NCI-H524 (cell line): ENCODE measurements at regions not wholly inside any gene's neighbourhood (a gene's known extent, or its start where the extent isn't known, plus 50 kb on each side); places are given as distances from the start of the nearest gene placed in this dataset.

ENCODE experiments used
- DNase-seq, 2 experiments: peaks; one replicate each; lab custom pipeline; 2025; lab: John Stamatoyannopoulos, UW

DNA sequence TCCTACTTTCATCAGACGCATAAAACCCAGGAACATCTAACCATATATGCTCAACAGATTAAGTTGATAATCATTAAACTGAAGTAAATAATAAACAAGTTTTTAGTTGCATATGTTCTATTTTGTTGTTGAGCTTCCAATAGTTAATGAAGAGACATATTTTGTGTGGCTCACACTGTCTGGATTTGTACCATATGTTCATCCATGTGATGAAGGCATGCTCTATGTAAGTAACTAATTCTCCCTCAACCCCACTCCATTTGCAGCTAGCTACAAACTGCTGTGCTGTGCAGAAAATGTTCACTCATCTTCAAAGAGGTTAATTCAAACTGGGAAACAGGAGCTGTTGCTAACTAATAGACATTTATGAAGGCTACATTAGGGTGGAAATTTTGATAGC is 589.7 kb upstream of the LRRC4C start:
- no peak for DNase-seq

DNA sequence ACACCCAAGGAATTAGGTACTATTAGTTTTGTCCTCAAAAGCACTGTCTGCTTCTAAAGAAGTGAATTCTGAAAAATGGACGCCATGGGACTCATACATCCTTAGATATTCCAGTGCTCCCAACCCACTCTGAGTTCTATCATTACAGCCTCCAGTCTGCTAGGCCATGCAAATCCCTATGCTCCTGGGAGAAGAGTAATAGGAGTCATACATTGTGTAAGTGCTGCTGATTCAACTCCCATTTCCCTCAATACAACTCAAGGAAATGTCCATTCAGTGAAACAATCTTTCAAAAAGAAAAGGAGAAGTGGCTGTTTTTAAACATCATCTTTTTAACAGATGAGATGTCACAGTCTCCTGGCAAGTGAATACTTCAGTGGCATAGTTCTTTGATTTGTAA is 590.2 kb upstream of the LRRC4C start:
- DNase-seq: no peak

- no peak for DNase-seq
Observed at GRCh38 chr11:42054351-42054900, 595.0 kb upstream of the LRRC4C start.

DNA sequence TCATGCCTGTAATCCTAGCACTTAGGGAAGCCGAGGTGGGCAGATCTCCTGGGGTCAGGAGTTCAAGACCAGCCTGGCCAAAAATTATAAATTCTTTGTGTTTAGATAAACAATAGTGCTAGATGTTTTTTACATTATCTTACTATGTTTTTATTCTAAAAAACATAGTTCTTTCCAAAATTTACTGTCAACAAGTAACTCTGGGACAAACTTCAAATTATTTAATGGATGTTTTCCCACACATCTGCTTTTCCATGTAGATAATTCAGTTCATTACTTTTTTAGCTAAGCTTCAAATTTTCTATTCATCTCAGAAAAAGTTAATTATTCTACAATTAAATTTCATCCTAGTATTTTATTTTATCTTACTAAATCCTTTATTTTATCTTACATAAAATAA is 596.2 kb upstream of the LRRC4C start:
- DNase-seq: no peak

DNA sequence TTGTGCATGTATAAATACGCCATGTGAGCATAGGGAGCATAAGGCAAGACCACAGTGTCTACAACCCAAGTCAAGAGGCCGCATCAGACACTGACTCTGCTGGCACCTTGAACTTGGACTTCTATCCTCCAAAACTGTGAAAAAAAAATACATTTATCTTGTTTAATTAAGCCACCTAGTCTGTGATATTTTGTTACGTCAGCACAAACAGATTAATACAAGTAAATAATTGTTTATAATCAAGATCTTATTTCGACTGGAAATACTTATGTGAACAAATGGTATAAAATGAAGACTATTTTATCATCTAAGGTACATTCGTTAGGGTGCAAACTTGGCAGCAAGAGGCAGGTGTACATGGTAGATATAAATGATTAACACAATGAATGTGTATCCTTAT is 599.3 kb upstream of the LRRC4C start:
- DNase-seq: no peak

DNA sequence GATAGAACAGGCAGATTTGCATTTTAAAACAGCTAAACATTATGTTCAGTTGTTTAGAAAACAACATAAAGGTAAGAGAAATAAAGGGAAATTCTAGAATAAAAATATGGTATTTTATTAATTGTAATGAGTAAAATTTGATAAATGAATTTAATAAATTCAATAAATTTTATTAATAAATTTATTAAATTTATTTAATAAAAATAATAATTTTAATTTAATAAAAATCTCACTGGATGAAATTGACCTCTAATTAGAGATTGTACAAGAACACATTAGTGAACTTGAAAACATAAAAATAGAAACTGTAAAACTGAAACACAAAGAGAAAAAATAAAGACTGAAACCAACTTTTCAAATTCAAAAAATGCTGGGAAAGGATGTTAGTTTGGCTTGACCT is 605.7 kb upstream of the LRRC4C start:
- DNase-seq: no peak

GRCh38 chr11:42066113-42066512 is 606.7 kb upstream of the LRRC4C start:
- no peak for DNase-seq

GRCh38 chr11:42074306-42074705 is 614.9 kb upstream of the LRRC4C start:
- DNase-seq: no peak

GRCh38 chr11:42075180-42075579 is 615.7 kb upstream of the LRRC4C start:
- DNase-seq: no peak

DNA sequence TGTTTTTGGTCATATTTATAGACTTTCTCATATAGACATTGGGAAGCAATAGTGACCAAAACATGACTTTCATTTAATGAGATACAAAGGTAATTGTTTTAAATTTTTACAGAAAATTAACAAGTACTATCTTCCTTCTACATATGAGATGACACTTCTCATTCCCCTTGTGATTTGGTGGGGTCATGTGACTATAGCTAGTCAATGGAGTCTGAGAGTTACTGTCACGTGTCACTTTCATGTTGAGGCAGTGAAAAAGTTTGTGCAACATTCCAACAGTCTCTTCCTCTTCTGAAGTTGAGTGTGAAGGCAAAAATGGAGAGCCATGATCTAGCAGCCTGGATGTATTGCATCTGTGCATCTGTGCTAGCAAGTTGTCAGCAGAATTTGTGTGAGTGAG is 618.3 kb upstream of the LRRC4C start:
- no peak for DNase-seq

DNA sequence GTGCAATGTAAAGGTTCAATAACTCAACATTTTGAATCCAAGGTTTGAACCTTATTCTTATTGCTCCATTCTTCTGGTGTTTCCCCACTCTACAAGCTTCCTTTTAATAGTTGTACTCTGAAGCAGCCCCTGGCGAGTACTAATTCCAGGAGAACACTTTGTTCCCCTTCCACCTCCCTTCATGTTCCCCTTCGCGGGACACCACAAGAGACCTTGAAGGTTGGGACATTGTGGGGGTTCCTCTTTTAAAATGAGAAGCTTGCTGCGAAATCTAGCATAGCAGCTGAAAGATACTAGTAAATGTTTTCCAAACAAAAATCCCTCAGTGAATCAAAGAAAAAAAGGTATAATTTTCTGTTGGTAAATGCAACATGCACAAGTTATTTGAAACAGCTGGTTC is 626.3 kb upstream of the LRRC4C start:
- no peak for DNase-seq

DNA sequence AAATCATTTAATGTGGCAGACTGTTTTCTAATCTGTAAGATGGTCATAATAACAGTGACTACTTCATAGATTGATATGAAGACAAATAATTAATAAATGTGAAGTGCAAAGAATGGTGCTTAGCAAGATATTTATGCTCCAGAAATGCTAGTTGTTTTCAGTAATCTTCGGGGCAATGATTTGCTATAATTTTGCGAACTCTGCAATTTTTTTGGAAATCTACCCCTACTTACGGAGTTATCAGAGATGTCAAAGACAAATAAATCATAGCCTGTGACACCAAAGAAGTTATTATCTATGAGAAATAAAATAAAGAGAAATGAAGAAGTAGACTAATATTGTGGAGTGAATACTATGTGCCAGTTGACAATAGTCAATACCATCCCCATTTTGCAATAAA is 634.1 kb upstream of the LRRC4C start:
- DNase-seq: no peak

GRCh38 chr11:42098075-42098474 is 638.6 kb upstream of the LRRC4C start:
- DNase-seq: no peak

DNA sequence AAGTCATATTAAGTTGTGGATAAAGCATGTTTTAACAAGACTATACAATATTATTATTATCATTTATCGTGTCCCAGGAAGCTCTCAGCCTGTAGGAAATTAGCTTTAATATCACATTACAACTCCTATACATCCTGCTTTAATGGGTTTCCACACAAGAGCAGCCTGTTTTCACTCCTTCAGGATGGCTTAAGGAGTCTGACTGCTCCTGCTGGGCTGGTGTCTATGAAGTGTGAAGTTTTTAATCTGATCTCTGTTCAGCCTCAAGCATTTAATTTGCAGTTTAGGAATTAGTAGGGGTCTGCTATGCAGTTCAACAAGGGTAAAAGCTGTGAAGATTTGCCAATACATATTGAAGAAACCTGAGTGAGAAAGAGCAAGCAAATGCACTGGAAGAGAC is 653.4 kb upstream of the LRRC4C start:
- DNase-seq: no peak

- DNase-seq: no peak
Observed at GRCh38 chr11:42114927-42115326, 655.5 kb upstream of the LRRC4C start.

GRCh38 chr11:42138454-42138853 is 679.0 kb upstream of the LRRC4C start:
- DNase-seq: no peak

GRCh38 chr11:42145311-42145710 is 685.9 kb upstream of the LRRC4C start:
- no peak for DNase-seq

DNA sequence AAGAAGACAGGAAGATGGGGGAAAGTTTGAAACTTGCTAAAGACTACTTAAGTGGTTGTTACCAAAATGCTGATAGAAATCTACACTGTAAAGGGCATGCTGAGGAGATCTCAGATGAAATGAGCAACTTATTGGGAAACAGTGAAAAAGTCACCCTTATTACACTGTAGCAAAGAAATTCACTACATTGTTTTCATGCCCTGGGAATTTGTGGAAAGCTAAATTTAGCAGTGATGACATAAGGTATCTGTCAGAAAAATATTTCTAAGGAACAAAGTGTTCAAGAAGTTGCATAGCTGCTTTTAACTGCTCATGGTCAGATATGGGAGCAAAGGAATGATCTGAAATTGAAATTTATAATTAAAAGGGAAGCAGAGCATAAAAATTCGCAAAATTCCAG is 702.4 kb upstream of the LRRC4C start:
- DNase-seq: no peak

GRCh38 chr11:42169191-42169590 is 709.7 kb upstream of the LRRC4C start:
- DNase-seq: no peak

DNA sequence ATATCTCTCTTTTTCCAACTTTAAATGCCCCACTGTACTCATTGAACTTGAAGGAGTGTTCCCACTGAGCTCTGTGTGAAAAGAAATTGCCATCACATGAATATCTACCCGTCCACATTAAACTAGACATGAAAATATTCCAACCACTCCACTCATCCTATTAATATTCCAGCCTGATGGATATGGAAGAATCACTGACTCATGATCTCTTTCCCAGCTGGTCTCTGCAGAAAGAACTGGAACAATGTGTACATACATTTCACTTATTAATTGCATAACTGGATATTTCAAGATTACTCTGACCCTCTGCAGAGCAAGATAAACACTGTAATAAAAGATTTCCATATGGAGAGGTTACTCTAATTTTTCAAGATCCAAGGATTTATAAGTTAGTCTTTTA is 711.1 kb upstream of the LRRC4C start:
- DNase-seq: no peak

DNA sequence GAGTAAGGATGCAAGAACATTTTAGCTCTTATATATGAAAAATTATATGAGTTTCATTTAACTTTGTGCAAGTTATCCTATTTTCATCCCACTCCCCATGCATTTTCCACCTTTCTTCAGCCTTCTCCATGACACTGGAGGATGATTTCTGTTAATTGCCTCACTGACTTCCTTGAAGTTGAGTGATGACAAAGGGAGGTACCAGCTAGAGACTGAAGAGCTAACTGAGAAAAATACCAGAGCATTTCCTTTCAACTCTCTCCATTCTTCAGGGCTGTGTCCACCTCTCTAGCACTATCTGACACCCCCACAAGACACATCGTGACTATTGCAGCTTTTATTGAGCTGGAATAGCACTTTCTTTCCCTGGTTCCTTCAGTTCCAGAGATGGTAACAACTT is 711.6 kb upstream of the LRRC4C start:
- DNase-seq: no peak

DNA sequence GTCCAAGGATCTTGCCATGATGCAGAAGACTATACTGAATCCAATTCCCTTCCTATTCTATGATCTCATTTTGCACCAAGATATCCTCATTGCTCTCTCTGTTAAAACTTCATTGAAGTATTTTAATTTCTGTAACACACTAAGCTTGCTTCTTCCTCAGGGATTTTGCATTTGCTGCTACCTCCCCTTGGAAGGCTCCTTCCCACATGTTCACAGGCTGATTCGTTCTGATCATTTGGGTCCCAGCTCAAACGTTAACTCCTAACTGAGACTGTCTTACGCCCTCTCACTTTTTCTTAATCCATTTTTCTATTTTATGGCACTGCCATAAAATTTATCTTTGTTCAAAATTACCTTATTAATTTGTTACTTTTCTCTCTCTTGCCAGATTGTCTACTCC is 713.0 kb upstream of the LRRC4C start:
- DNase-seq: no peak

DNA sequence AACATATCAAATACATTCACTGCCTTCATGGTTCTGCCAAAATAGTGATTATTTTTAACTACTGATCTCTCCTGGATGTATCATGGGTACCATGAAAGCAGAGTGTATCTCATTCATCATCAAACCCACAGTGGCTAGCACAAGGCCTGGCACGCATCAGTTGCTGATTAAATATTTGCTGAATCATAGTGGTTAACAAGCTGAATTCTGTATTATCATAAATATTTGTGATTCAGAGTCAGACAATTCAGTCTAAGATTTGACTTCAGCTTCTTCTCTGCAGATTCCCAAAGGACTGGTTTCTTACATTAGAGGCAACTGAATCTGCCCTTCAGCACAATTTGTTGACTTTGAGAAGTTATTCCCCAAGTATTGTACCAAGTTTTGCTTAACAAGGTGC is 715.8 kb upstream of the LRRC4C start:
- no peak for DNase-seq

GRCh38 chr11:42179216-42179615 is 719.8 kb upstream of the LRRC4C start:
- no peak for DNase-seq
